ENCODE measurements at regions not wholly inside any gene's neighbourhood (a gene's known extent, or its start where the extent isn't known, plus 50 kb on each side); places are given as distances from the start of the nearest gene placed in this dataset.

GRCh38 chr2:125033871-125034270 is 1008.8 kb downstream of the CNTNAP5 start:
- Histone ChIP-seq H3K9me3 (ENCODE audit: control extremely low read depth in 1 of 3, control insufficient read depth in 2 of 3, insufficient read depth in 1 of 3, low read length in 2 of 3) (peaks cover 0 to 8% (median 0%) of the 10 kb centered on the region in 3 donors), H4K20me1 (ENCODE audit: control insufficient read depth, insufficient read depth, low read length, poor library complexity, severe bottlenecking) (no peaks in the 10 kb centered on the region)

GRCh38 chr2:125037135-125037653 is 1012.1 kb downstream of the CNTNAP5 start:
- H3K4me2 ChIP-seq (replicated peaks; ENCODE audit: low read depth, low read length, poor library complexity, severe bottlenecking): no peak overlapping the region
- no peaks in the 10 kb centered on the region for H3K4me1 Mint-ChIP-seq
- H3K27ac ChIP-seq (ENCODE audit: low read length in 2 of 2): no peak overlapping the region
- H3K36me3 ChIP-seq (replicated peaks in 1 of 2; ENCODE audit: control extremely low read depth in 1 of 2, control insufficient read depth in 1 of 2, extremely low read depth in 1 of 2, insufficient read depth in 2 of 2, low read length in 1 of 2): no peaks in the 10 kb centered on the region
- TF ChIP-seq EZH2 (IDR thresholded peaks at IDR 0.05; ENCODE audit: borderline replicate concordance, insufficient read depth, low read depth, low read length, poor library complexity, severe bottlenecking): no peak
- TF ChIP-seq CTCF (IDR thresholded peaks at IDR 0.05): no peak
- no peaks in the 10 kb centered on the region for H3K27me3 Mint-ChIP-seq
- no peak for ATAC-seq (ENCODE audit: low read depth)
- no peaks in the 10 kb centered on the region for H3K9me3 Mint-ChIP-seq (ENCODE audit: insufficient read depth)
- intact Hi-C loops (cut with micrococcal nuclease): no loop called here
- no peaks in the 10 kb centered on the region for H3K4me1 ChIP-seq (ENCODE audit: control insufficient read depth in 2 of 2, insufficient read depth in 2 of 2, low read length in 2 of 2)
- H4K20me1 ChIP-seq (ENCODE audit: control insufficient read depth, insufficient read depth, low read length, poor library complexity, severe bottlenecking): no peaks in the 10 kb centered on the region
- no peaks in the 10 kb centered on the region for H3K27me3 ChIP-seq (replicated peaks in 1 of 4; ENCODE audit: control extremely low read depth in 1 of 4, control insufficient read depth in 3 of 4, insufficient read depth in 4 of 4, low read length in 3 of 4)
- H2AFZ ChIP-seq (ENCODE audit: insufficient read depth, low read depth, low read length, poor library complexity, severe bottlenecking): no peak overlapping the region
- H3K4me3 ChIP-seq (ENCODE audit: control extremely low read depth in 1 of 5, extremely low read depth in 1 of 5, insufficient read depth in 1 of 5, low read depth in 2 of 5, low read length in 4 of 5): no peak overlapping the region
- WGBS (ENCODE audit: insufficient coverage): 95% methylated on average over 22 of the region's 22 CpGs
- DNase-seq: no peak
- no peak overlapping the region for H3K9ac ChIP-seq (ENCODE audit: low read length)
- H3K27ac Mint-ChIP-seq: no peak overlapping the region
- ChIA-PET CTCF (no interaction called here), POLR2A (no interaction called here)
- no peaks in the 10 kb centered on the region for H3K79me2 ChIP-seq (ENCODE audit: control insufficient read depth, insufficient read depth, low read length)
- H3K4me3 Mint-ChIP-seq: no peak overlapping the region
- peaks cover 0 to 8% (median 0%) of the 10 kb centered on the region in 3 donors for H3K9me3 ChIP-seq (ENCODE audit: control extremely low read depth in 1 of 3, control insufficient read depth in 2 of 3, insufficient read depth in 1 of 3, low read length in 2 of 3)

More at GRCh38 chr2:125033871-125034270, 1008.8 kb downstream of the CNTNAP5 start:
- TF ChIP-seq EZH2 (IDR thresholded peaks at IDR 0.05; ENCODE audit: borderline replicate concordance, insufficient read depth, low read depth, low read length, poor library complexity, severe bottlenecking) (no peak), CTCF (IDR thresholded peaks at IDR 0.05) (no peak)
- intact Hi-C loops (cut with micrococcal nuclease): no loop called here
- no CpG with 5 or more reads among the region's 1 CpG for WGBS (ENCODE audit: insufficient coverage)
- Histone ChIP-seq H3K9ac (ENCODE audit: low read length) (no peak overlapping the region), H3K79me2 (ENCODE audit: control insufficient read depth, insufficient read depth, low read length) (no peaks in the 10 kb centered on the region), H3K27ac (ENCODE audit: low read length in 2 of 2) (no peak overlapping the region), H3K4me1 (ENCODE audit: control insufficient read depth in 2 of 2, insufficient read depth in 2 of 2, low read length in 2 of 2) (no peaks in the 10 kb centered on the region), H3K4me2 (replicated peaks; ENCODE audit: low read depth, low read length, poor library complexity, severe bottlenecking) (no peak overlapping the region), H2AFZ (ENCODE audit: insufficient read depth, low read depth, low read length, poor library complexity, severe bottlenecking) (no peak overlapping the region), H3K27me3 (replicated peaks in 1 of 4; ENCODE audit: control extremely low read depth in 1 of 4, control insufficient read depth in 3 of 4, insufficient read depth in 4 of 4, low read length in 3 of 4) (no peaks in the 10 kb centered on the region), H3K36me3 (replicated peaks in 1 of 2; ENCODE audit: control extremely low read depth in 1 of 2, control insufficient read depth in 1 of 2, extremely low read depth in 1 of 2, insufficient read depth in 2 of 2, low read length in 1 of 2) (no peaks in the 10 kb centered on the region), H3K4me3 (ENCODE audit: control extremely low read depth in 1 of 5, extremely low read depth in 1 of 5, insufficient read depth in 1 of 5, low read depth in 2 of 5, low read length in 4 of 5) (no peak overlapping the region)
- ChIA-PET CTCF (no interaction called here), POLR2A (no interaction called here)
- Mint-ChIP-seq H3K9me3 (ENCODE audit: insufficient read depth) (peaks cover 3% of the 10 kb centered on the region), H3K4me3 (no peak overlapping the region), H3K27ac (no peak overlapping the region), H3K27me3 (no peaks in the 10 kb centered on the region), H3K4me1 (no peaks in the 10 kb centered on the region)
- ATAC-seq (ENCODE audit: low read depth) (no peak), DNase-seq (no peak)
